ENCODE measurements at regions not wholly inside any gene's neighbourhood (a gene's known extent, or its start where the extent isn't known, plus 50 kb on each side); places are given as distances from the start of the nearest gene placed in this dataset.
"Not testable (repeated sequence)": the region's sequence is repeated elsewhere in the genome, so short reads cannot be mapped to it uniquely, and the experiment has no call there.

- not testable (repeated sequence) for H3K79me1 ChIP-seq (ENCODE audit: insufficient read depth, low read depth, low read length, poor library complexity, severe bottlenecking); H3K27ac Mint-ChIP-seq; H3K9me3 Mint-ChIP-seq; H3K23me2 ChIP-seq (ENCODE audit: insufficient read length, low read depth, low read length, poor library complexity, severe bottlenecking); H3K27me3 ChIP-seq (ENCODE audit: insufficient read depth, low read length); H3K9ac ChIP-seq (ENCODE audit: extremely low read depth, insufficient read length, low read length); H4K5ac ChIP-seq (ENCODE audit: insufficient read length, low read depth, low read length); H2BK5ac ChIP-seq (ENCODE audit: insufficient read length, low read length); H4K8ac ChIP-seq (replicated peaks; ENCODE audit: insufficient read length, low read depth, low read length); H3K27me3 Mint-ChIP-seq (ENCODE audit: low read depth); H3K36me3 Mint-ChIP-seq (ENCODE audit: insufficient read depth in 1 of 3, low read depth in 3 of 3); H3K14ac ChIP-seq (ENCODE audit: insufficient read depth, low read length); H3K4me2 ChIP-seq (ENCODE audit: insufficient read depth, insufficient read length, low read length); H3K79me2 ChIP-seq (ENCODE audit: insufficient read depth, low read length); H2BK120ac ChIP-seq (ENCODE audit: low read depth, low read length, poor library complexity, severe bottlenecking); H3K4ac ChIP-seq (ENCODE audit: low read depth, low read length); H2BK12ac ChIP-seq (ENCODE audit: insufficient read length, low read depth, low read length); DNase-seq; H3K27ac ChIP-seq (ENCODE audit: insufficient read length, low read depth, low read length); H3K9me3 ChIP-seq (ENCODE audit: control insufficient read depth, low read depth, low read length); H3K56ac ChIP-seq (ENCODE audit: insufficient read length, low read depth, low read length); H4K20me1 ChIP-seq (ENCODE audit: control insufficient read depth, insufficient read depth, insufficient read length); H3K4me3 Mint-ChIP-seq; H2BK15ac ChIP-seq (ENCODE audit: low read depth, low read length); H2AFZ ChIP-seq (ENCODE audit: low read length); H3T11ph ChIP-seq (ENCODE audit: low read length); H4K91ac ChIP-seq (ENCODE audit: insufficient read length, low read depth, low read length); H2BK20ac ChIP-seq (ENCODE audit: low read depth, low read length, poor library complexity, severe bottlenecking); H3K4me1 ChIP-seq (ENCODE audit: insufficient read depth, low read length); H3K23ac ChIP-seq (ENCODE audit: insufficient read length, low read depth, low read length); H2AK5ac ChIP-seq (ENCODE audit: insufficient read length, low read length); H3K18ac ChIP-seq (ENCODE audit: insufficient read length, low read depth, low read length)
- H3K4me1 Mint-ChIP-seq: peaks cover 14 to 16% of the 10 kb centered on the region in 2 experiments
- WGBS (ENCODE audit: extremely low coverage, insufficient read length, low lambda C conversion rate): no CpG with 5 or more reads among the region's 3 CpGs
These were observed 185.4 kb downstream of the PSMG1 start for GRCh38 chr21:38997843-38998175.
